ENCODE measurements at regions not wholly inside any gene's neighbourhood (a gene's known extent, or its start where the extent isn't known, plus 50 kb on each side); places are given as distances from the start of the nearest gene placed in this dataset.
A peak's percentile ranks its signal among the peaks of the same experiment; 100 is the strongest.

DNA sequence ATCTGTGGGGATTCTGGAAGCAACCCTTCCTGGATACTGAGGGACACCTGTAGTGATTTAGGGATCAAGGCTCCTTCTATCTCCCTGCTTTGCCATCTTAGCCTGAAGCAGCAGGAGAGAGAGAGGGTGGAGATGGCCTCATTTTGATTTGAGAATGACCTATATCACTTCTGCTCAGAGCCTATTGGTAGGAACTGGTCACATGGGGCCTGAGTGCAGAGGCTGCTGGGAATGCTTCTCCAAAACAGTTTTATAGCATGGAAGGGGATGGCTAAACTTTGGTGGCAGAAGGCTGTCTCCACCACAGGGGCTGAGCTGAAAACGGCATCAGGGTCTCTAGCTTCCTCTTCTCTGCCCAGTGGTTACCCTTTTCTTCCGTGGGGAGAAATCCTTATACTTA, 105.8 kb downstream of the TBX19 start:
- Histone ChIP-seq H2AFZ (ENCODE audit: control insufficient read depth, low read depth, low read length) (no peak overlapping the region), H3K27ac (ENCODE audit: control insufficient read depth, insufficient read depth) (no peak overlapping the region), H3K9ac (ENCODE audit: control insufficient read depth, insufficient read depth, low read length) (no peak overlapping the region), H3K4me3 (no peak overlapping the region), H4K20me1 (ENCODE audit: control insufficient read depth, insufficient read depth) (no peaks in the 10 kb centered on the region), H3K4me1 (ENCODE audit: control insufficient read depth, insufficient read depth, low read length) (no peaks in the 10 kb centered on the region), H3K79me2 (ENCODE audit: control insufficient read depth, insufficient read depth, low read length) (no peaks in the 10 kb centered on the region), H3K36me3 (ENCODE audit: control insufficient read depth in 2 of 2, insufficient read depth in 2 of 2, low read length in 1 of 2) (no peaks in the 10 kb centered on the region), H3K9me3 (replicated peaks; ENCODE audit: control insufficient read depth, insufficient read depth, low read length) (no peaks in the 10 kb centered on the region; the same call in 2 of the 3 replicates), H3K27me3 (replicated peaks in 1 of 2; ENCODE audit: control insufficient read depth in 2 of 2, insufficient read depth in 2 of 2, low read length in 1 of 2) (no peaks in the 10 kb centered on the region; a peak in 1 of 4 replicates), H3K4me2 (ENCODE audit: control insufficient read depth, insufficient read depth) (no peak overlapping the region)
- ChIA-PET CTCF (interaction anchor here (0.6 kb wide), 1 partner anchor 1236 kb away, joined by 3 read pairs; no protein-coding TSS in a partner anchor), POLR2A (no interaction called here), RAD21 (ENCODE audit: unreplicated experiment) (no interaction called here), SMC1A (ENCODE audit: uncharacterized antibody, unreplicated experiment) (interaction anchor here (1.6 kb wide), 1 partner anchor 12 kb away, joined by 5 read pairs; no protein-coding TSS in a partner anchor)
- intact Hi-C loops (cut with micrococcal nuclease; ENCODE audit: unreplicated experiment) (no loop called here), in situ Hi-C loops (cut with MboI) (no loop called here)
- DNase-seq (ENCODE audit: low read depth, low spot score) (no peak), FAIRE-seq (no peak), ATAC-seq (no peak)
- WGBS (ENCODE audit: insufficient coverage, insufficient replicate concordance, low lambda C conversion rate, missing lambda C conversion rate) = 44% methylated on average over 2 of the region's 2 CpGs
- no TSS peak for BruUV-seq (replicated peaks)
- TF ChIP-seq MXI1 (IDR thresholded peaks at IDR 0.05; ENCODE audit: low read depth, low read length) = no peak
- TF ChIP-seq, protein P1, sequence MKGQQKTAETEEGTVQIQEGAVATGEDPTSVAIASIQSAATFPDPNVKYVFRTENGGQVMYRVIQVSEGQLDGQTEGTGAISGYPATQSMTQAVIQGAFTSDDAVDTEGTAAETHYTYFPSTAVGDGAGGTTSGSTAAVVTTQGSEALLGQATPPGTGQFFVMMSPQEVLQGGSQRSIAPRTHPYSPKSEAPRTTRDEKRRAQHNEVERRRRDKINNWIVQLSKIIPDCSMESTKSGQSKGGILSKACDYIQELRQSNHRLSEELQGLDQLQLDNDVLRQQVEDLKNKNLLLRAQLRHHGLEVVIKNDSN (IDR thresholded peaks at IDR 0.05; ENCODE audit: borderline replicate concordance, extremely low read length, insufficient read depth, low read depth, low read length) = peak; percentile 47

DNA sequence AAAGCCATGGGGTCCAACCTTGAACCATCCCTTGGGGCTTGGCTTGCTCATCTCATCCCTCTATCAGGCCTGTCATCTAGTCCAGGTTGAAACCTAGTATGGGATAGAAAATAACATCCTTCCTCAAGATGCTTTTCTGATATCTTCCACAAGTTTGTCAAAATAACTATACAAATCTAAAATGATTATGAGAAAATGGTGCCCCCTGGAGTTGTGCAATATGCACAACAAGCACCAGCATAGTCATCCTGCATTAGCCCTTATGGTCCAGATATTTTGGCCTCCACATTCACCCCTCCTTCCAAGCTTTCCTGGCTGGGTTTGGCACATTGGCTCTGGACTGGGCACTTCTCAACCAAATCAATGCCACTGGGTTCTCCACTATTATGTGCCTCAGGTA, 101.2 kb downstream of the TBX19 start:
- in situ Hi-C loops (cut with MboI) (no loop called here), intact Hi-C loops (cut with micrococcal nuclease; ENCODE audit: unreplicated experiment) (no loop called here)
- BruUV-seq (replicated peaks) = no TSS peak
- SMC1A ChIA-PET (ENCODE audit: uncharacterized antibody, unreplicated experiment) = interaction anchor here (2.0 kb wide), 1 partner anchor 39 kb away, joined by 7 read pairs; no protein-coding TSS in a partner anchor
- Histone ChIP-seq H3K9me3 (replicated peaks; ENCODE audit: control insufficient read depth, insufficient read depth, low read length) (no peaks in the 10 kb centered on the region), H2AFZ (ENCODE audit: control insufficient read depth, low read depth, low read length) (no peak overlapping the region), H3K79me2 (ENCODE audit: control insufficient read depth, insufficient read depth, low read length) (no peaks in the 10 kb centered on the region), H3K4me1 (ENCODE audit: control insufficient read depth, insufficient read depth, low read length) (no peaks in the 10 kb centered on the region), H3K4me3 (no peak overlapping the region), H4K20me1 (ENCODE audit: control insufficient read depth, insufficient read depth) (no peaks in the 10 kb centered on the region), H3K27me3 (replicated peaks in 1 of 2; ENCODE audit: control insufficient read depth in 2 of 2, insufficient read depth in 2 of 2, low read length in 1 of 2) (no peaks in the 10 kb centered on the region), H3K36me3 (ENCODE audit: control insufficient read depth in 2 of 2, insufficient read depth in 2 of 2, low read length in 1 of 2) (no peaks in the 10 kb centered on the region), H3K4me2 (ENCODE audit: control insufficient read depth, insufficient read depth) (no peak overlapping the region), H3K9ac (ENCODE audit: control insufficient read depth, insufficient read depth, low read length) (no peak overlapping the region), H3K27ac (ENCODE audit: control insufficient read depth, insufficient read depth) (no peak overlapping the region)
- TF ChIP-seq POU2F2 (IDR thresholded peaks at IDR 0.05; ENCODE audit: borderline replicate concordance, low read depth, low read length) = no peak
- no peak for TF ChIP-seq NBN (IDR thresholded peaks at IDR 0.05)
- no peak for TF ChIP-seq MXI1 (IDR thresholded peaks at IDR 0.05; ENCODE audit: low read depth, low read length)
- TF ChIP-seq EZH2 (IDR thresholded peaks at IDR 0.05; ENCODE audit: borderline replicate concordance, control insufficient read depth, low read depth, low read length) = no peak
- TF ChIP-seq, protein P2, sequence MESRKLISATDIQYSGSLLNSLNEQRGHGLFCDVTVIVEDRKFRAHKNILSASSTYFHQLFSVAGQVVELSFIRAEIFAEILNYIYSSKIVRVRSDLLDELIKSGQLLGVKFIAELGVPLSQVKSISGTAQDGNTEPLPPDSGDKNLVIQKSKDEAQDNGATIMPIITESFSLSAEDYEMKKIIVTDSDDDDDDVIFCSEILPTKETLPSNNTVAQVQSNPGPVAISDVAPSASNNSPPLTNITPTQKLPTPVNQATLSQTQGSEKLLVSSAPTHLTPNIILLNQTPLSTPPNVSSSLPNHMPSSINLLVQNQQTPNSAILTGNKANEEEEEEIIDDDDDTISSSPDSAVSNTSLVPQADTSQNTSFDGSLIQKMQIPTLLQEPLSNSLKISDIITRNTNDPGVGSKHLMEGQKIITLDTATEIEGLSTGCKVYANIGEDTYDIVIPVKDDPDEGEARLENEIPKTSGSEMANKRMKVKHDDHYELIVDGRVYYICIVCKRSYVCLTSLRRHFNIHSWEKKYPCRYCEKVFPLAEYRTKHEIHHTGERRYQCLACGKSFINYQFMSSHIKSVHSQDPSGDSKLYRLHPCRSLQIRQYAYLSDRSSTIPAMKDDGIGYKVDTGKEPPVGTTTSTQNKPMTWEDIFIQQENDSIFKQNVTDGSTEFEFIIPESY (IDR thresholded peaks at IDR 0.05) = no peak
- no peak for TF ChIP-seq RELA (IDR thresholded peaks at IDR 0.05; ENCODE audit: borderline replicate concordance, partially characterized antibody)
- no peak for TF ChIP-seq TCF12 (IDR thresholded peaks at IDR 0.05; ENCODE audit: low read depth, low read length)
- ATAC-seq (no peak), FAIRE-seq (no peak), DNase-seq (ENCODE audit: low read depth, low spot score) (no peak)
- CTCF ChIA-PET = no interaction called here
- RAD21 ChIA-PET (ENCODE audit: unreplicated experiment) = no interaction called here
- POLR2A ChIA-PET = no interaction called here

Measured in GM12878 (cell line).